AG10803 (cell line): ENCODE measurements at regions not wholly inside any gene's neighbourhood (a gene's known extent, or its start where the extent isn't known, plus 50 kb on each side); places are given as distances from the start of the nearest gene placed in this dataset.

Experiments used
- DNase-seq: peaks from one replicate; pipeline ENCODE4 v3.0.0; 2010; ENCODE audit warnings: low read depth
- H3K4me3 ChIP-seq: 2 replicates; pipeline ENCODE4 v1.5.1; 2011; ENCODE audit warnings: mild to moderate bottlenecking, low read length, control low read depth
- TF ChIP-seq, protein P1 (sequence below): conservative IDR thresholded peaks from 2 replicates; pipeline ENCODE4 v1.5.1; 2011; ENCODE audit warnings: mild to moderate bottlenecking, low read length, control low read depth, inconsistent platforms

DNA sequence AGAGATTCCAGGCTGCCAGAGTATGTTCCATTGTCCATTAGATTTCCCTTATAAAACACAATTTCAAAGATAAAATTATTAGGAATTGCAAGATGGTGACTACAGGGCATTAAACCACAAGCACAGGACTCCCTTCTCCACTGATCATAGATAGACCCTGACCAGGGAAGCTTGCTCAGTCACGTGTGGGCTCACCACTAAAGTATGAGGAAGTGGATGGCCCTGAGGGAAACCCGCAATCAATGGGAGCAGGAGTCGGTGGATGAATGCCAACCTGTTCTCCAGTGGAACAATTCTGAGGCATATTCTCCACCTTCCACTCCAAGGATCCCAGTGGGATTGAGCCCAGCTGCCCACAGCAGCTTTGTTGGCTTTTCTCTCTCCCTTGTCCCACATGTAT lies 515.7 kb downstream of the BCOR start:
- H3K4me3 ChIP-seq: no peak overlapping the region
- TF ChIP-seq, protein P1, sequence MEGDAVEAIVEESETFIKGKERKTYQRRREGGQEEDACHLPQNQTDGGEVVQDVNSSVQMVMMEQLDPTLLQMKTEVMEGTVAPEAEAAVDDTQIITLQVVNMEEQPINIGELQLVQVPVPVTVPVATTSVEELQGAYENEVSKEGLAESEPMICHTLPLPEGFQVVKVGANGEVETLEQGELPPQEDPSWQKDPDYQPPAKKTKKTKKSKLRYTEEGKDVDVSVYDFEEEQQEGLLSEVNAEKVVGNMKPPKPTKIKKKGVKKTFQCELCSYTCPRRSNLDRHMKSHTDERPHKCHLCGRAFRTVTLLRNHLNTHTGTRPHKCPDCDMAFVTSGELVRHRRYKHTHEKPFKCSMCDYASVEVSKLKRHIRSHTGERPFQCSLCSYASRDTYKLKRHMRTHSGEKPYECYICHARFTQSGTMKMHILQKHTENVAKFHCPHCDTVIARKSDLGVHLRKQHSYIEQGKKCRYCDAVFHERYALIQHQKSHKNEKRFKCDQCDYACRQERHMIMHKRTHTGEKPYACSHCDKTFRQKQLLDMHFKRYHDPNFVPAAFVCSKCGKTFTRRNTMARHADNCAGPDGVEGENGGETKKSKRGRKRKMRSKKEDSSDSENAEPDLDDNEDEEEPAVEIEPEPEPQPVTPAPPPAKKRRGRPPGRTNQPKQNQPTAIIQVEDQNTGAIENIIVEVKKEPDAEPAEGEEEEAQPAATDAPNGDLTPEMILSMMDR: no peak
- no peak for DNase-seq

DNA sequence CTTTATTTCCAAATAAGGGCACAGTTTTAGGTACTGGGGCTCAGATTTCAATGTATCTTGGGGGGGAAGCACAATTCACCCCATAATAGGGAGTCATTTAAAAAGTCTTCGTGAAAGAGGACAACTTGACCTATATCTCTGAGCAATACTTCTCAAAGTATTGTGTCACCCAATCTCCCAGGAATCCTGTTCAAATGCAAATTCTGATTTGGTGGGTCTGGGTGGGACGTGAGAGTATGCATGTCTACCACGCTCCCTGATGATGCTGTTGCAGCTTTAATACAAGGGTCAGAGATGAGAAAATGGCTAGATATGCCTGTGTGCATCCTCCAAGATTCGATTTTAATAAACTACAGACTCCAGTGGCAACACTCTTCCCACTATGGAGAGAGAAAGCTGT lies 514.8 kb downstream of the BCOR start:
- H3K4me3 ChIP-seq: no peak overlapping the region
- TF ChIP-seq, protein P1: no peak
- no peak for DNase-seq

DNA sequence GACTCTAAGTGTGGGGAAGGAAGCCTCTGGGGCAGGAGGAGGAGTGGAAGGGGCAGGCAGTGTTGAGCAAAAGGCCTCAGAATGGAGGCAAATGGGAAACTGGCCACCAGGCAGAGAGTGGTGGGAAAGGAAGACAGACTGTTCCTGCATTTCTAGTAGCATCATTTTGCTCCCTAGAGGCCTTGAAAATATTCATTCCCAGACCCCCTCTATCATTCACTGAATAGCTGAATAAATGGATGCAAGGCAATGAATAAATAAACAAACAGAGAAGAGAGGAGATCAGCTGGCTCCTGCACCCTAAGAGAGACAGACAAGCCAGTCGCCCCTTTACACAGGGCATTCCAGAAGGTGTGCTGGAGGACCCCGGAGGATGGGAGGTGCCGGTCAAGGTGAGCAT lies 511.9 kb downstream of the BCOR start:
- DNase-seq: no peak
- no peak overlapping the region for H3K4me3 ChIP-seq
- TF ChIP-seq, protein P1: no peak

DNA sequence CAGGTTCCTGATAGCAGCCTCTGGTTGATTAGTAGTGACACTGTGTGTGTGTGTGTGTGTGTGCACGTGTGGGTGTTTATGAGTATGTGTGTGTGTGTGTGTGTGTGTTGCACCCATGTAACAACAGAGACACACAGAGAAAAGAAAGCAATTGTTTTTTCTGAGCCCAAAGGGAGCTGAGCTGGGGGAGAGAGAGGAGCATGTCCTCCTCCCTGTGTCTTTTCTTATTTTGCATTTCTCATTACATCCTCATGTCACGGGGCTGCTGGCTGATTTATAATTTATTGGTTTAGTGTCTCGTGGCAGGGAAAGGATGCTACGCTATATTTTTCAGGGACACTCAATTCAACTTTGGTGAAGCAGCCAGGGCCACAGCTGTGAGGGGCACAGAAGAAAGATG lies 511.4 kb downstream of the BCOR start:
- no peak for DNase-seq
- H3K4me3 ChIP-seq: no peak overlapping the region
- TF ChIP-seq, protein P1: no peak

DNA sequence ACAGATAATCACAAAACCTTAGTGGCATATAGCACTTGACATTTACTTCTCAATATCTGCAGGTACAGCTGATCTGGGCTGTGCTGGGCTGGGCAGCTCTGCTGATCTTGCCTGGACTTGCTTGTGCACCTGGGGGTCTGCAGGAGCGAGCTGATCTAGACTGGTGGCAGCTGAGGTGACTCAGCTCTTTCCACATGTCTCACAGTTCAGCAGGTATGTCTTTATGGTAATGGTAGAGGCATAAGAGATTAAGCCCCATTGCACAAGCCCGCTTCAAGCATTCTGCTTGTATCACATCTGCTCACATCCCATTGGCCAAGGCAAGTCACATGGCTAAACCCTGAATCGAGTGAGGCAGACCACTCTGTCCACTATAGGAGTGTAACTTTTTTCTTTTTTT lies 506.7 kb downstream of the BCOR start:
- no peak overlapping the region for H3K4me3 ChIP-seq
- DNase-seq: no peak
- TF ChIP-seq, protein P1: no peak

DNA sequence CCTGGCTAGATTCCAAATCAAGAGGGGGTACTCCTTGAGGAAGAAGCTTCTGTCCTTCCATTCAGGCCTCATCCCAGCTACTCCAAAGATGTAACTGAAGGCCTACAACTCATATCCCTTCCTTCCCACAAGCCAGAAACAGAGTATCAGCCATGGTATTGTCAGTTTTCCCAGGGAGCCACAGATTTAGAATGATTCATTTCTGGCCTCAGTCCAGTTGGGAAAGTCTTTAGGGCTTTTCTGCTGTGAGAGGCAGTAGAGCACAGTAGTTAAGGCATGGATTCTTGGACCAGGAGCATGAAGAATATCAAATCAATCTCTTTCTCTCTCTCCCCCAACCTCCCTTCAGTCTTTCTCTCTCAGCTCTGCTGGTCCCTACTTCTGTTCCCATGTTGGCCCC lies 505.0 kb downstream of the BCOR start:
- TF ChIP-seq, protein P1: no peak
- peak; percentile 24 for DNase-seq
- no peak overlapping the region for H3K4me3 ChIP-seq

DNA sequence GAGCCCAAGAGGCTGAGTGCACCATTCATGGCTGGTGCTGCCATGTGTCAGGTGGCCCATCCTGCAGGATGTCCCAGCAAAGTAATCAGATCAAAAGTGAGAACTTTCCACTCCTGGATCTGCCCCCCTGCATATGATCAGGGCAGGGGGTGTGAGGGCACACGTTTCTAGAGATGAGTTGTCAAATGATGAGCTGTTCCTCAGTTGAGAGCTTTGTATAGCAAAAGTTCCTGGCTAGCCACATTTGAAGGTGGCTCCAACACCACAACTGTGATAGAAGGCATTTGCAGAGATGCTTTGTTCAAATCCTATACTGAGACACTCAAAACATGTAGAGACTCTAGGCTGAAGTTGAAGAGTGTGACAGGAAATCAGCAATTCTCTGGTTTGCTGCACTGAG lies 501.8 kb downstream of the BCOR start:
- TF ChIP-seq, protein P1: no peak
- no peak for DNase-seq
- no peak overlapping the region for H3K4me3 ChIP-seq
